ENCODE measurements at regions not wholly inside any gene's neighbourhood (a gene's known extent, or its start where the extent isn't known, plus 50 kb on each side); places are given as distances from the start of the nearest gene placed in this dataset.

DNA sequence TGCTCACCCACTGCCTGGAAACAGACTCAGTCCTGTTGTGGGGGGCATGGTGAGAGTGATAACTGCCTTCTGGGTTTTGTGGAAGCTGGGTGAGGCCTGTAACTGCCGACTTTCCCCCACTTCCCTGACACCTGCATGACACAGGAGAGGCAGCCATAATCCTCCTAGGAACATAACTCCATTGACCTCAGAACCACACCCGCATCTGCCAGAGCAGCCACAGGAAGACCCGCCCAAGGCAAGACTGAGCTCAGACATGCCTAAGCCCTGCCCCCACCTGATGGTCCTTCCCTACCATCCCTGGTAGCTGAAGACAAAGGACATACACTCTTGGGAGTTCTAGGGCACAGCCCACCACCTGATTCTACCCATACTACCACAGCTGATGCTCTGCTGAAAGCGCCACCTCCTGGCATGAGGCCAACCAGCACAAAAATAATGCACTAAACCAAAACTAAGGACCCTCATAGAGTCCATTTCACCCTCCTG lies 326.7 kb downstream of the RBM26 start:
- DNase-seq, result no peak

- DNase-seq, result no peak
Measured at GRCh38 chr13:79075703-79076102, 330.4 kb downstream of the RBM26 start.

- DNase-seq, result no peak
Measured at GRCh38 chr13:79070343-79070974, 335.6 kb downstream of the RBM26 start.

DNA sequence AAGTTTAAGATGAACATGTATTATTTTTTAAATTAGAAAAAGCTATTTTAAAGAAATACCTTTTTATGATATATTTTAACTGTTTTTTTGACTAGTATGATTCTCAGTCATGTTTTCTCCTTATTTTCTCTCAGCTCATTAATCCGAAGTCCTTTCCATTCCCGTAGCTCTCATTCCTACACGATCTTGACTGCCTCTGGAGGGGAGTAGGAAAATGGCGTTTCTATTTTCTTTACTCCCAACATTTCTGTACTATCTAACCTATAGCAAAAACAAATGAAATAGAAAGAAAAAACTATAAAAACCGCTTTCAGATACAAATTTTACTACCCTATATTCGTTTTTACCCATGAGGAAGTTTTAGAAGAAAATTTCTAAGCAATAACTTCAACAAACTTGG lies 343.8 kb downstream of the RBM26 start:
- DNase-seq, result no peak

GRCh38 chr13:79060216-79060615 lies 345.8 kb downstream of the RBM26 start:
- no peak for DNase-seq

DNA sequence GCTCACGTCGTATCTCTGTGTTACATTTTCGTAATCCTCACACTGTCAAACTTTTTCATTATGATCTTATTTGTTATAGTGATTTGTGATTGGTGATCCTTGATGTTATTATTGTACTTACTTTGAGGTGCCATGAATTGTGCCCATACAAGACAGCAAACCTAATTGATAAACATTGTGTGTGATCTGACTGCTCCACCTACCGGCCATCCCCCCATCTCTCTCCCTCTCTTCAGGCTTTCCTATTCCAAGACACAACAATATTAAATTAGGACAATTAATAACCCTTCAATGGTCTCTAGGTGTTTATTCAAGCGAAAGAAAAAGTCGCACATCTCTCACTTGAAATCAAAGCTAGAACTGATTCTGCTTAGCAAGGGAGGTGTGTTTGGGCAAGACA lies 349.3 kb downstream of the RBM26 start:
- DNase-seq, result no peak

DNA sequence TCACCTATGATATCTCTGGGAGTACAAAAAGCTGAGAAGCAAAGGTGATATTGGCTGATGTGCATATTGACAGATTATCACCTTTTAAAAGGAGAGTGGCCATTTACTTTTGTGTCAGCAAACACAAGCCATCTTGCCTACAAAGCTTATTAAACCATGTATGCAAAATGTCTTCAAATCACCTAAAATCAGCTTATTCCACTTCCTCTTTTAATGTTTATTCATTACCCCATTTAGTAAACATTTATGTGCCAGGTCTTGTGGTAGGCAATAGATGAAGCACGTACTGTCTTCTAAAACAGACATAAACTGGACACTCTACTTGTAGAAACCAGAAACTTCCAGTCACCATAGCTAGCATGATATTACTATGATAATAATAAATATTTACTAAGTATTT lies 354.6 kb downstream of the RBM26 start:
- DNase-seq, result no peak

DNA sequence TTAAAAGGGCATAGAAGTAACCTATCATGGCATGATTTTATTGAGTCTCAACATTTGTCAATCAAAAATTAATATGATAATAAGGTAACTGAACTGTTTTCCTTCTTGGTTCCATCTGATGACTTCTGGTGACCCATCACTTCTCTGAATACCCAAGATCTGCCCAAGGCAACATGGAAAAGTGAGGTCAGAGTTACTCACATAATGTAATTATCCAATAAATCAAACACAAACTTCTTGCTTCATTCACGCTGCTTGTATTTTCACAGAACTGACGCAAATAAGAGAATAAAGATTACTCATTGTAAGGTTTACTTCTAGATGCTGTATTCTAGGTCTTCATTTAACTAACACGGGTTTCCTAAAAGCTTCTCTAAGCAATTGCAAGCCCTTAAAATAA lies 361.6 kb downstream of the RBM26 start:
- no peak for DNase-seq

GRCh38 chr13:79043208-79043607 lies 362.8 kb downstream of the RBM26 start:
- DNase-seq, result no peak

GRCh38 chr13:79037197-79037596 lies 368.9 kb downstream of the RBM26 start:
- DNase-seq, result no peak

GRCh38 chr13:79034341-79034740 lies 371.7 kb downstream of the RBM26 start:
- no peak for DNase-seq

- DNase-seq, result no peak
Measured at GRCh38 chr13:79030513-79030912, 371.6 kb upstream of the OBI1 start.

GRCh38 chr13:79018166-79018565 lies 359.2 kb upstream of the OBI1 start:
- no peak for DNase-seq

DNA sequence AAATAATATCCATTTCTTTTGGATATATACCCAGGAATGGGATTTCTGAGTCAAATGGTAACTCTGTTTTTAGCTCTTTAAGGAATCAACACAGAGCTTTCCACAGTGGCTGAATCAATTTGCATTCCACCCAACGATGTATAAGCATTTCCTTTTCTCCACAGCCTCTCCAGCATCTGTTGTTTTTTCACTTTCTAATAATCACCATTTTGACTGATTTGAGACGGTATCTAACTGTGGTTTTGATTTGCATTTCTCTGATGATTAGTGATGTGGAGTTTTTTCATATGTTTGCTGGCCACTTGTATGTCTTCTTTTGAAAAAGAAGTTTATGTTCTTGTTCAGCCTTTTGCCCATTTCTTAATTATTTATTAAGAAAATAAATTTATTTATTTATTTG lies 352.2 kb upstream of the OBI1 start:
- DNase-seq, result no peak

DNA sequence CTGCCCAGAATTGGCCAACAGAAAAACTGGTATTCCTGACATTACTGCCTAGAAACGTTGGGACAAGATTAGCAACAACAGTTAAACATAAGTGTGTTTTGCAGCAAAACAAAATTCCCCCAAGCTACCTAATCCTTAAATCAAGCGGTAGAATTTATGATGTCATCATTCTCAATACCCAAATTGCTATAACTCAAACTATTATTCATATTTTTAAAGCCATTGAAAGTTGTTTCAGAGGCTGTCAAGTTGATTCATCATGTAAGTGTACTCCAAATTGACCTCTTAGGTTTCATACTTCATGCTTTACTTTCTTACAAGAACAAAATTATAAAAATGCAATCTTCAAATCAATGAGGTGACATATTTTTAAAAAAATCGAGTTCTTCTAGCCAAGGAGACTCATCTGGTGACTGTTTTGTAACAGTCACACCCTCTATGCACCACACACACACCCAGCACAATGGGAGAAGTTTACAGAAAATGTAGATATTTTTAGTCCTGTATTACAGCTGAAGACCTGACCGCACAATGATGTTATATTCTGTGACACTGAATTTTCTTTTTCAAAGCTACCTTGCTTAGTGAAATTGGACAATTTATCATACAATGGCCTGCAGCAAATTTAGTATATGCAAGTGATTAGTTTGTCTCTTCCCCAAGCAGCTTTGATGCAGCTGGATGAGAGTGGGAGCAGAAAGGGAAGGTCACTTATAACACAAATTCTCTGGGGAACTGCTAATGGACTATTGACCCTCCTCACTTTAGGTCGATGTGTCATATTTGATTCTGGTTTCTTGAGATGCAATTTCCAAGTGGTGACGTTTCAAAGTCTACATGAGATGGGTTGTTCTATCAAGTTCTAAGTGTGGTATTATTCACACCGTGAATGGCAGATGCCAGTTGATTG lies 345.3 kb upstream of the OBI1 start:
- no peak for DNase-seq

DNA sequence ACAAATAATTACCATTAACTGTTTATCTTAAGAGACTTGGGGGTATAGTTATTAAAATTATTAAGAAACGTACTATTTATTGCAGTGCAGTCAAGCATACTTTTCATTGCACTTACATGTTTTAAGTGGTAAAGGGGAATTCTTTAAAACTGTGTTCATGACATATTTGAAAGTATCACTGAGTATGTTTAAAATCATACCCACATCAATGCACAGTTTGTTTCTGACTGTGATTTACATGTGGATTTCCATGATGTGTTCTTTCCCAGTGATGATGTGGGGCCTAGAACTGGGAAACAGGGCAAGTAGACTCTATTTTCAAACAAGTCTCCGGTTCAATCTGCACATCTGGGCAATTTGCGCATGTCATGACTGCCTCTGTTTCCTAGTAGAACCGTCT lies 340.5 kb upstream of the OBI1 start:
- DNase-seq, result no peak

DNA sequence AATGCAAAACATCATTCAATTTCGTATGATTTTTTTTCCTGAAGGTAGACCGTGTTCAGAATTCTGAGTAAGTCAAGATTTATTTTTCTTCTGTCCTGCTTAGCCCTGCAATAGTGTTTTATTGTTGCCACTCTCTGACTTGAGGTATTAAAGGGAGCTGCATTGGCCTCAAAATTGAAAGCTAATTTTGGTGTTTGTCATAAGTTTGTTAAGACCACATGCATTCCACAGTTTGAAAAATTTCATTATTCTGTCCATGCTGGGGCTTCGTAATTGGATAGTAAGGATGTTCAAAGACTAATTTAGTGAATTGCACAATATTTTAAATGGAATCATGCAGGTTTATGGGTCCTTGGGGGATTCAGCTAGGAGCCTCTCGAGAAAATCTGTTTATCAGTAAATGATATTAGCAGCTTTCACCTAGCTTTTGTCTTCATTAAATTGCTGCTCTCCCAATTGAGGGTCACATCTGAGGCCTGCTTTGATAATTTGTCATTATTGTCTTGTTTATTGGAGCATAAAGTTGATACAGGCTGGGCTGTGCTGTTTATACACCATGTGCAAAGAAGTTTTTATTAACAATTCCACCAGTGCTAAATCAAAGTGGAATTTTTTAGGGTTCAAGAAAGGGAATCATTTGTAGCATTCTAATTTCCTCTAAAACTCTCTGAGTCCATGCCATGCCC lies 339.8 kb upstream of the OBI1 start:
- DNase-seq, result no peak

DNA sequence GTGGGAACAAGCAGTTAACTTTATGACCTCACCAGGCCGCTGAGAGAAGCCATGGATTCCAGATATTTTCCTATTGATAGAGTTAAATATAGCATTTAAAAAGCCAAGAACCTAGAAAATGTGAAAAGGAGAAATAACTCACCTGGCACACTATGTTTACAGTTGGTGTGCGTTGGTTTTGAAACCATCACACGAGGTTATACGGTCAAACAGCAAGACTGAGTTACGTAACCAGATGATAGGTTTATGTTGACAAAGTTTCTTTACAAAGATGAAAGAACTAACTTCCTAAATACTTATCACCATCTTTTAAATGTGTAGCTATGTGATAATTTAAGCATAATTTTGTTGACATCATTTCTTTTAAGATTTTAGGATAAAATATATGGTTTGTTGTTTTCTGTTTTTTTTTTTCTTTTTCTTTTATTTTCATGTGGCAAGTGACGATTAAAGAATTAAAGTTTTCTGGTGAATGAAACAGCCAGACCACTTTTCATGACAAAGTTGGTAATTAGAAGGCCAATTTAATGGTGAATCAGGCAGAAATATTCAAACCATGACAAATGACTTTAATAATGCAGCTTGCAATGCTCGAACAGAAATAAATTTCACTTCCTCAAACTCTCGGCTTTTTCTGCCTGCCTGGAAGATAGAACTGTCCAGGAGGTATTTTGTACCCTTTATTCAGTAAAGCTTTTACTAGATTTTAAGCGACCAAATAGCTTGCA lies 339.1 kb upstream of the OBI1 start:
- no peak for DNase-seq

- DNase-seq, result no peak
Measured at GRCh38 chr13:78993792-78994191, 334.8 kb upstream of the OBI1 start.

GRCh38 chr13:78981913-78982312 lies 323.0 kb upstream of the OBI1 start:
- DNase-seq, result no peak

DNA sequence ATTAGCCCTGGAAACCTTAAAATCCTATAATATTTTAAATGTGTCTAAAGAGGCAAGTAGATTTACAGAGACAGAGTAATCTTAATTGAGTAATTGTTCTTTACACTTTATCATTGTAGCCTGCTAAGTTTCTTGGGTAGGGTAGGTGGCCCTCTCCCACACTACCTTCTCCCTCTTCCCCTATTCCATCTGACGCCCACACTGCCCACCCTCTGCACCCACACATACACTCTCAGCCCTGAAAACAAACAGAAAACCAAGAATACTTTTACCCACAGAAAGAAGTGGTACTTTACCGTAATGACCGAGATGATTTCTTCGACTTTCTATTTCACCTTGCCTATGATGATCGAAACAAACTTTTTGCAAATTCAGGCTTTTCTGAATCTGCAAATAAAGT lies 320.4 kb upstream of the OBI1 start:
- no peak for DNase-seq

DNA sequence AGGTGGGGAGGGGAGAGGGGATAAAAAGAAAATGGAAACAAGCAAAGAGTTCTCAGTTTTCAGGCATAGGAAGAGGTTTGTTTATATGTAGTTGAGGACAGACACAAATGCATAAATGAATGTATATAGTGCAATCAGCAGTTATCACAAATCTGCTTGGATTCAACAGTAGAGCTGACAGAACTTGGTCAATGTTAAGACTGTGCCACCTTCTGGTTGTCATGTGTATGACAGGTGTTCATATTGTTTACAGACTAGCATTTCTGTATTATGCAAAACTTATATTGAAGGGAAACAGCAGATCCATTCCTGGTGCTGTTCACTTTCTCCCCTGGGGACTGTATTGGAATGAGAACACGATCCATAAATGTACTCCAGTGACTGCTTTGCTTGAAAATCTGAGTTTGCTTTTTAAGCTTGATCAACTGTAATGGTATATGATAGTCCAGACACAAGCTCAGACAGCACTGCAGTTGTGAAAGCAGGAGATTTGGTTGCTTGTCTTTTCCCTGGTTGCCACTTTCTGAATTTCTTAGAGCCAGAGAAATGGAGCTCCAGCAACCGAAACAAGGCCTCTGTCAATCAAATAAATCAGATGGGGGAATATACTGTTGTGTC lies 319.5 kb upstream of the OBI1 start:
- DNase-seq, result peak; percentile 20

DNA sequence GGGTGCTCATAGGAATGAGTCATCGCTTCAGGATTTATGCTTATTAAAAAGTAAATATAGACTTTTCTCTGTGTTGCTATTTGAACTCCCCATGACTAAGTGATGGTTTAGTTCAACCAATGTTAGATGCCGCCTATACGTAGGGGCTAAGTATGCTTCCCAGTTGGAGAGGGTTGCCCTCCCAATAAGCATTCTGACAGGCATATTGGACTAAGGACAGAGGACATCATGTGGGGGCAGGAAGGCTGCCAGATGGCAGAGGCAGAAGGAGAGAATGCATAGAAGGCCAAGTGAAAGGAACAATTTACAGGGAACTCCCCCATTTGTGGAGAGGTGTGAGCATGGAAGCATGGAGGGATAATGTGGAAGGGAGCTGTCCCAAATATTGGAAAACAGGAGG lies 318.4 kb upstream of the OBI1 start:
- DNase-seq, result no peak

All from activated T-cell treated with anti-CD3 and anti-CD28 coated beads for 4 hours (primary cell).